Fibroblast of villous mesenchyme (primary cell): ENCODE measurements at regions not wholly inside any gene's neighbourhood (a gene's known extent, or its start where the extent isn't known, plus 50 kb on each side); places are given as distances from the start of the nearest gene placed in this dataset.
A peak's percentile ranks its signal among the peaks of the same experiment; 100 is the strongest.
"Not testable (repeated sequence)": the region's sequence is repeated elsewhere in the genome, so short reads cannot be mapped to it uniquely, and the experiment has no call there.

Experiments
- DNase-seq: peaks from one replicate; pipeline ENCODE4 v3.0.0-alpha.2; 2010; ENCODE audit warnings: low read depth
- H3K4me3 ChIP-seq: 2 replicates; pipeline ENCODE4 v1.5.1; 2011; ENCODE audit warnings: low read depth, mild to moderate bottlenecking, low read length
- TF ChIP-seq, protein P1 (sequence below): IDR thresholded peaks from 2 replicates; pipeline ENCODE4 v1.5.1; 2012; ENCODE audit warnings: low read depth, mild to moderate bottlenecking, low read length; ENCODE audit not compliant: insufficient read depth

DNA sequence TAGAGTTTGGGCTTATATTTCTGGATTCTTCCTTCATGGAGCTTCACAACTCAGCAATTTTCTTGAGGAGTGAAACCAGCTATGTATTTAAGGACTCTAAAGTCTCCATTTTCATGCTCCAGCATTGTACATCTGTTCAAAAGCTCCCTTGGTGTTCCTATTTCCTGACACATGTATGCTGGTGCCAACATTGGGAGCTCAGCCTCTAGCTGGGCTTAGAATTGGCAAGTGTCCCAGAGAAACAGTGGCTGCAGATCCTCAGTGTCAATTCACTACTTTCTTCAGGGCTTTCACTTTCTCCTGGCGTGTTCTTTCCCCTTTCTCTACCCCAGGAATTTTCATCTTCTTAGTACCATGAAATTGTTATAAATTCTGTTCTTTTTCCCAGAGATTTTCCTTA is 103.1 kb downstream of the ZNF467 start:
- DNase-seq: peak; percentile 31
- no peak overlapping the region for H3K4me3 ChIP-seq
- TF ChIP-seq, protein P1, sequence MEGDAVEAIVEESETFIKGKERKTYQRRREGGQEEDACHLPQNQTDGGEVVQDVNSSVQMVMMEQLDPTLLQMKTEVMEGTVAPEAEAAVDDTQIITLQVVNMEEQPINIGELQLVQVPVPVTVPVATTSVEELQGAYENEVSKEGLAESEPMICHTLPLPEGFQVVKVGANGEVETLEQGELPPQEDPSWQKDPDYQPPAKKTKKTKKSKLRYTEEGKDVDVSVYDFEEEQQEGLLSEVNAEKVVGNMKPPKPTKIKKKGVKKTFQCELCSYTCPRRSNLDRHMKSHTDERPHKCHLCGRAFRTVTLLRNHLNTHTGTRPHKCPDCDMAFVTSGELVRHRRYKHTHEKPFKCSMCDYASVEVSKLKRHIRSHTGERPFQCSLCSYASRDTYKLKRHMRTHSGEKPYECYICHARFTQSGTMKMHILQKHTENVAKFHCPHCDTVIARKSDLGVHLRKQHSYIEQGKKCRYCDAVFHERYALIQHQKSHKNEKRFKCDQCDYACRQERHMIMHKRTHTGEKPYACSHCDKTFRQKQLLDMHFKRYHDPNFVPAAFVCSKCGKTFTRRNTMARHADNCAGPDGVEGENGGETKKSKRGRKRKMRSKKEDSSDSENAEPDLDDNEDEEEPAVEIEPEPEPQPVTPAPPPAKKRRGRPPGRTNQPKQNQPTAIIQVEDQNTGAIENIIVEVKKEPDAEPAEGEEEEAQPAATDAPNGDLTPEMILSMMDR: no peak

DNA sequence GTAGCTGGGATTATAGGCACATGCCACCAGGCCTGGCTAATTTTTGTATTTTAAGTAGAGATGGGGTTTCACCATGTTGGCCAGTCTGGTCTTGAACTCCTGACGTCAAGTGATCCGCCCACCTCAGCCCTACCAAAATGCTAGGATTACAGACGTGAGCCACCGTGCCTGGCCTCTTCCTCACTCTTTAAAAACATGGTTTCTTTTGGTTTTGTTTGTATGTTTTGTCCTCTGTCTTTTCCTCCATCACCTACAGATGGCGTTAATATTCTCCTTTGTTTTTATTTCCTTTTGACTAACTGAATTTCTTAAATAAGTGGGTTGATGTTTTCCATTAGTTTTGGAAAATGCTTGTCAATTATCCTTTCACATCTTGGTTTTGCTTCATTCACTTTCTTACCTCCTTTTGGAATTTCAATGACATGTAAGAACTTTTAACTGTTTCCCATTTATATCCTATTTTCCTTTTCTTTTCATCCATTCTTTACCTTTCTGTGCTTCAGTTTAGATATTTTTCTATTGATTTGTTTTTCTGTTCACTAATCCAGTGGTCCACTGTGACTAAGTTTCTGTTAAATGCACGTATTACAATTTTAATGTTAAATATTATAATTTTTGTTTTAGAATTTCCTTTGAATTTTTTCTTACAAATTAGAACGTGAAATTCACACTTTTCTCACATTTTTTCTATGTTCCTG is 104.1 kb downstream of the ZNF467 start:
- peak; percentile 39 for DNase-seq
- H3K4me3 ChIP-seq: no peak overlapping the region
- TF ChIP-seq, protein P1: peak; percentile 54

DNA sequence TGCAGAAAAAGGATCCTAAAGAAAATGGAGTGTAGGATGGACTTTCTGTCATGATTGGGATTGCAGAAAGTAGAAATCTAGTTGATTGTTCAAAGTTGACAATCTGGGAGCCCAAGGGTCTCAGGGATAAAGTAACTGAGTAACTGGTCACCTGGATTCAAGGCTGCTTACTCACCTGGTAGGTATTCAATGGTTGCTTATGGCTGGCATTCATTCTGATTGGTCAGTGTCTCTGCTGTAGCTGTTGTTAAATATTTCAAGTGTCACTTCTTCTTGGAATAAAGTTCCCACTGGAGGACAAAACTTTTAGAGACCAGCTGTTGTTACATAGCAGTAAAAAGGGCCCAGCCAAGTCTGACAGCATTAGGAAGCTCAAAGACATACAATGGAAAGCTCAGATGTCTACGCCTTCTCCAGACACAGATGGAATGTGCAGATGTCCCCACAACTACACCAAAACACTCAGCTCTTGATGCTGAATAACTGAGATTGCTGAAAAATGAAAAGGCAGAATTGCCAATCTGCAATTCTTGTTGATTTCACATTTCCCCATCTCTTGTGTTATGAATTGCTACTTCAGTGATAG is 106.9 kb downstream of the ZNF467 start:
- DNase-seq: no peak
- TF ChIP-seq, protein P1: no peak
- no peak overlapping the region for H3K4me3 ChIP-seq

DNA sequence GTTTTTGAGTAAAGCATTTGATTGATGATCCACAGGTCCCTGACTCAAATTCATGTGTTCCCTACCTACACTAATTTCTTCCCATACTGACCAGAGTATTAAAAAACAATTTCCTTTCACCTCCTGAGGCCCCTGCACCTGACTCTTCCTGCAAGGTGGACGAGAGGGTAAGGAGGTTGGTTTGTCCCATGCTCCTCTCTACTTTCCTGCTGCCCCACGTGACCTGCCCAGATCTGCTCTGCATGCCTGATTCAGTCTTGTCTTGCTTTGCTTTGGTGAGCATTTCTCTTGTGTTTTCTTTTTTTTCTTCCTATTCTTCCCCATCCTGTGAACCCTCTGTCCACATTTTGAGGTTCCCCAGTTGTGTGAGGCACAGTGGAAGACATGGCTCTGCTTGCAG is 107.8 kb downstream of the ZNF467 start:
- H3K4me3 ChIP-seq, DNase-seq: not testable (repeated sequence)

DNA sequence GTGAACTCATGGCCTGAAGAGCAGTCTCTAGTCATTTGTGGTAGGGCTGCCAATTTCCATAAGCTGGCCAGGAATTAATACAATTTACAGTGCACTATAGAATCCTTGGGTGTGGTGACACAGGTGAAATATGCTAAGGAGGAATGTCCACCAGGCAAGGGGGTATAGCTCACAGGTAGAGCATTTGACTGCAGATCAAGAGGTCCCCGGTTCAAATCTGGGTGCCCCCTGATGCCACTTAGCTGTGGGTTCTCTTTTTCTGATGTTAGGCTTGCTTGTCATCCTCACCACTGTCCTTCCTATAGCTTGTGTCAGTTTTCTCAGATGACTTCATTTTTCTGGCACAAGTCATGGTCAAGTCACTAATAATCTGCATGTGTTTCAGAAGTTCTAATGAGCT is 108.7 kb downstream of the ZNF467 start:
- no peak for DNase-seq
- TF ChIP-seq, protein P1: no peak
- H3K4me3 ChIP-seq: no peak overlapping the region

DNA sequence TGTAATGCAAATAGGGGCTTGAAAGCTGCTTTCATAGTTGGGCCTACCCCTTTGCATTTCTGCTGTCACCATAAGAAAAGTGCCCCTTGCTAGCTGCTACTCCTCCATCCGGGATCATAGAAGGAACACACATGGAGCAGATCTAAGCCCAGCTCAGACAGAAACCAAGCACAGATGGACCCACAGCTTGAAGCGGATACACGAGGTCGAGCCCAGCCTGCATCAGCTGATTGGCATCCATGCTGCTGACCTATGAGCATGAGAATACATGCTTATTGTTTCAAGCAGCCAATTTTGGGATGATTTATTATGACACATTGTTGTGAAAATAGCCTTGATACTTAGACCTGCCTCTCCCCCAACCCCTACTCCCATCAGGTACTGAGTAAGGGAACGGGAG is 109.2 kb downstream of the ZNF467 start:
- H3K4me3 ChIP-seq: no peak overlapping the region
- TF ChIP-seq, protein P1: no peak
- no peak for DNase-seq

DNA sequence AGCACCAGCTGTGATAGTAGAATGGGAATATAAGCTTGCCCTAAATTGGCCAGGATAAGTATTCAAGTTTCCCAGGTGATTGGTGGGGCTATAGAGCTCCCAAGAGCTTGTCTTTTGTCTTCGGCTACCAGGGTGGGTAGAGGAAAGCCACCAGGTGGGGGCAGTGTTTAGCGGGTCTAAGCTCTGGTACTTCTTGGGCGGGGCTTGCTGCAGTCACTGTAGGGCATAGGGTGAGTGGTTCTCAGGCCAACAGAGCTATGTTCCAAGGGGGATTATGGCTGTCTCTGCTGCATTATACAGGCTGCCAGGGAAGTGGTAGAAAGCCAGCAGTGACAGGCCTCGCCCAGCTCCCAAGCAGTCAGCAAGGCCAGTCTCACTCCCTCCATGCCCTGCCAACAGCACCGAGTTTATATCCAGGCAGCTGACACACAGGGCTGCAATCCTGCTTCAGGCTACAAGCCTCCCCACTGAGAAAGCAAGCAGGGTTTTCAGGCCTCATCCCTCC is 110.7 kb downstream of the ZNF467 start:
- DNase-seq: peak; percentile 75
- TF ChIP-seq, protein P1: peak; percentile 76
- no peak overlapping the region for H3K4me3 ChIP-seq
